GM21723 (cell line): ENCODE measurements at regions not wholly inside any gene's neighbourhood (a gene's known extent, or its start where the extent isn't known, plus 50 kb on each side); places are given as distances from the start of the nearest gene placed in this dataset.
A peak's percentile ranks its signal among the peaks of the same experiment; 100 is the strongest.

Source experiments
- ATAC-seq: cut with Tn5 transposase; IDR thresholded peaks from one replicate; pipeline ENCODE4 v1.9.1; 2021; ENCODE audit warnings: mild to moderate bottlenecking, moderate library complexity; ENCODE audit not compliant: unreplicated experiment

DNA sequence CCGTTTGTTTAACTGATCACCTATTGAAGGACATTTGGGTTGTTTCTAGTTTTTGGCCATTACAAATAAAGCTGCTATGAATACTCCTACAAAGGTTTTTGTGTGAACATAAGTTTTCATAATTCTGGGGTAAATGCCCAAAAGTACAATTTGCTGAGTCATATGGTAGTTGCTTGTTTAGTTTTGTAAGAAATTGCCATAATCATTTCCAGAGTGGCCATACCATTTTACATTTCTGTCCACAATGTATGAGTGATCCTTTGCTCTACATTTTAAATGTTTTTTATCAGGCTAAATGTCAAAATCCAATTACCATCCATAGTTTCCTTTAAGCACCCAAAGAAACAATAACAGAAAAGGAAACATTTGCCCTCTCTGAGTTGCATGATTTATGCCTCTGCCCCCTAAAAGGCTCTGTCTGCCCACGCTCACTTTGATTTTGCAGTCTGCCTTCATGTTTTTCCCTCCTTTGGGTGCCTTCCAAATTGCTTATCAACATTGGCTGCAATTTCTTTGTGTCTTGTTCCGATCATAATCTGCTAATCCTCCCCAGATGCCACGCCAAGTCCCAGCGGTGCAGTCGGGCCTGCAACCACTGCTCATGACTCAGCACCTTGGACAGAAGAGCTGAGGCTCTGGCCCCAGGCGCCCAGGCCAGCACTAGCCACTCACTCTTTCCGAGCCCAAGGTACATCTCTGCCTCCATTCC lies 339.2 kb downstream of the PIK3R1 start:
- no peak for ATAC-seq

DNA sequence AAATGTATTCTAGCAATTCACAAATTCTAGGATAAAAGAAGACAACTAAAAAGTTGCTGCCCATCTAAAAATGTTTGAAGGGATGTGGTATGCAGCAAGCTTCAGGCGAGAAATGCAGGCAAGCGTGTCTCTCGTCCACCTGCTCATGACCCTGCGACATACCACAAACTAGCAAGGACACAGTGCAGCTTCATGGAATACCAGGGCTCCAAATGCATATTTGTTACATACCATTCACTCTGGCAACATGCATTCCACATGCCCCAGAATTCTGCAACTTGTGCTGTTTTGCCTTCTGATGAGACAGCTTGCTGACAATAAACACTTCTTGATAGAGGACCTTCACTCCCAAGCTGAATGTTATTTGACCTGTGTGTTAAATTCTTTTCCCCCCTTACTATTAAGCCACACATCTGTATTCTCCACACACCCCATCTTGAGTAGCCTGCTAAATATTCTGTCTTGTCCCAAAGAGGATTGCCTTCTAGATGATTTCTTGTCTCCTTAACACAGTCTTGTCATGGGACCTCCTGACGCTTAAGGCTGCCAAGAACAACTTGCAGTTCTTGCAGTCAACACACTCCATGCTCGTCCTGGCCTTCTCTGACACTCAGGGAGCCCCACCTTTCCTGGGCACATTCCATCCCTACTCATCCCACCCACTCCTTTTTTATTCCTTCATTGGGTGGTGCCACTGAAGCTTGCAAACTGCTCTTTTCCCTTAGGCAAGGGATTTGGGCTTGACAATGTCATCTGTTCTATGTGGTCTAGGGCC lies 340.5 kb downstream of the PIK3R1 start:
- ATAC-seq = no peak

- ATAC-seq = no peak
These were observed 341.8 kb downstream of the PIK3R1 start for GRCh38 chr5:68557162-68557936.

DNA sequence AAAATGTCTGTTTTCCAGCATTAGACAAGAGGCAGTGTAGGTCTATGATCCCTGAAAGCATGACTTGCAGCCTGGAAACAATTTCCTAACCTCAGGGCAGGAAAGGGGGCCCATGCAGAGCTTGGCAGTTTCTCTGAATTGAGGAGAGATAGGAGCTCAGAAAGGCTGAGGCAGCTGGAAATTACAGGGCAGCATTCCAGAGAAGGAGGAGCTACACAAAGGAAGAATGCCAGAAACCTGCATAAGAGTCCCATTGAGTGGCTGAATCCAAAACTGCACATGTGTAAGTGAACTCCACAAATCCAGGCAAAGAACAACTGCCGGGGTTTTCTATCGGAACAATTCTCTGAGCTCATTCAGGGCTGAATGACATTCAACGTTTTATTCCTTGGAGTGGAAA lies 346.8 kb downstream of the PIK3R1 start:
- no peak for ATAC-seq

- peak; percentile 76 for ATAC-seq
These were observed 349.9 kb downstream of the PIK3R1 start for GRCh38 chr5:68565427-68565826.

DNA sequence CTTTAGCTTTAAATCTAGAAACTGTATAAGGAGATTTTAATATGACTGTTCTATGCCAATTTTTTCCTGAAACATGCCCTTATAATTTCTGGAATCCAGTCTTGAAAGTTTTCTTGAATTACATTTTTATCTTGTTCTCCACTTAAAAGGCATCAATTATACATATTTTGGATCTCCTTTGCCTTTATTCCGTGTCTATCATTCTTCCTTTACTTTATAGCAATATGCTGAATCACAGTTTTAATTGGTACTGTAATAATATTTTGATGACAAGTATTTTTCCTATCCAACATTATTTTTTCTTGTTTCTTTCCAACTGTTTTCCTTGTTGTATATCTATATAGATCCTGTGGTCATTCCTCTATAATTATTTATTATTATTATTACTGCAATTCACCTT lies 361.2 kb downstream of the PIK3R1 start:
- ATAC-seq = no peak

- no peak for ATAC-seq
These were observed 366.7 kb downstream of the PIK3R1 start for GRCh38 chr5:68582284-68582683.

DNA sequence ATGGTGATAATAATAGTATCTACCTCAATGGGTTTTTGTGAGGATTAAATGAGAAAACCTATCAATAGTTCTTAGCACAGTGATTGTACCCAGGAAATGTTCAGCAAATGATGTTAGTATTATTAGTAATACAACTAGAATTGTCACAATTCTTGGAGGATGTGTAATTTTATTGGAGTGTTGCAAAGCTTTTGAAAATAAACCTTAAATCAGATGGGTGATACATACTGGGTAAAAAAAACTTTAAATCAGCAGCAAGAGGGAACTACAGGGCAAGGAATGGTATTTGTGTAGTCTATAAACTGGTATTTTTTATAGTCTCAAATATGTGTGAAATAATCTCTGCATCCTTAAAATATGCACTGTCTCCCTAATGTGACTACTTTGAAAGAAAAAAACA lies 371.6 kb downstream of the PIK3R1 start:
- no peak for ATAC-seq

GRCh38 chr5:68591850-68592249 lies 376.3 kb downstream of the PIK3R1 start:
- no peak for ATAC-seq

DNA sequence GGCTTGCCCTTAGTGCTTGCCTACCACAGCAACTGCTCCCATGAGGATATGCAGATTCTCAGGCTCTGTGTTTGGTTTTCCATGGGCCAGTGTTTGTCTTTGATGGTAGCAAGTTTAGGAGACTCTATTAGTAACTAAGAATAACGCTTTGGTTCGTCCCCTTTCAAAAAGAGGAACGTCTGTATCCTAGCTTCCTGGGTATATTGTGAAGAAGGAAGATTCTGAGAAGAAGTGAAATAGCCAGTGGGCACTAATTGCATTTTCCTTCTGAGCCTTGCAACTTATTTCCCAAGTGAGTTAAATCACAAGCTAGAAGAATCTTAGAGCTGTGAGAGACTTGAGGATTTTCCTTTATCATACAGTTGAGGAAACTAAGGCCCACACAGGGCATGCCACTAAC lies 376.8 kb downstream of the PIK3R1 start:
- no peak for ATAC-seq

- ATAC-seq = no peak
These were observed 377.7 kb downstream of the PIK3R1 start for GRCh38 chr5:68593211-68593671.

DNA sequence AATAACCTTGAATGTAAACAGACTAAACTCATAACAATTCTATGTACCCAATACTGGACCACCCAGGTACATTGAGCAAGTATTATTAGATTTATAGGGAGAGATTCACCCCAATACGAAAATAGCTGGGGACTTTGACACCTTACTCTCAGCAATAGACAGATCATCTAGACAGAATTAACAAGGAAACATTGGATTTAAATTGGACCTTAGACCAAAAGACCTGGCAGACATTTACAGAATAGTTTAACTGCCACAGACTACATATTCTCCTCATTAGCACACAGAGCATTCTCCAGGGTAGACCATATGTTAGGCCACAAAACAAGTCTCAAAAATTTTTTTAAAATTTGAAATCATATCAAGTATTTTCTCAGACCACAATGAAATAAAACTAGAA lies 397.4 kb downstream of the PIK3R1 start:
- ATAC-seq = no peak

GRCh38 chr5:68618501-68618900 lies 402.9 kb downstream of the PIK3R1 start:
- no peak for ATAC-seq

DNA sequence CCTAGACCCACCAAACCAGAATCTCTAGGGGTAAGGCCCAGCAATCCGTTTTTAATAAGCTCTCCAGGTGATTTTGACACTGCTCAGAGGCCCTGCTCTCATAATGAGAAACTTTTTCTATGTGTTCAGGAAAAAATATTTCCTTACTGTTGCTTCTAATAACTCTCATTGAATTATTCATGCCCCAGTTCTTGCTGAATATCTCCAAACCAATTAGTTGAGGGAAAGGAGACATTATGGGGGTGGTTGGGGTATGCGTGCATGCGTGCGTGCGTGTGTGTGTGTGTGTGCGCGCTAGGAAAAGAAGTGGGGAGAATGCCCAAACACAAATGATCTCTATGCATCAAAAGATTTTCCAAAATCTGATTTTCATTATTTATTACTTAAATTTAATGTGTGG lies 411.4 kb downstream of the PIK3R1 start:
- no peak for ATAC-seq

DNA sequence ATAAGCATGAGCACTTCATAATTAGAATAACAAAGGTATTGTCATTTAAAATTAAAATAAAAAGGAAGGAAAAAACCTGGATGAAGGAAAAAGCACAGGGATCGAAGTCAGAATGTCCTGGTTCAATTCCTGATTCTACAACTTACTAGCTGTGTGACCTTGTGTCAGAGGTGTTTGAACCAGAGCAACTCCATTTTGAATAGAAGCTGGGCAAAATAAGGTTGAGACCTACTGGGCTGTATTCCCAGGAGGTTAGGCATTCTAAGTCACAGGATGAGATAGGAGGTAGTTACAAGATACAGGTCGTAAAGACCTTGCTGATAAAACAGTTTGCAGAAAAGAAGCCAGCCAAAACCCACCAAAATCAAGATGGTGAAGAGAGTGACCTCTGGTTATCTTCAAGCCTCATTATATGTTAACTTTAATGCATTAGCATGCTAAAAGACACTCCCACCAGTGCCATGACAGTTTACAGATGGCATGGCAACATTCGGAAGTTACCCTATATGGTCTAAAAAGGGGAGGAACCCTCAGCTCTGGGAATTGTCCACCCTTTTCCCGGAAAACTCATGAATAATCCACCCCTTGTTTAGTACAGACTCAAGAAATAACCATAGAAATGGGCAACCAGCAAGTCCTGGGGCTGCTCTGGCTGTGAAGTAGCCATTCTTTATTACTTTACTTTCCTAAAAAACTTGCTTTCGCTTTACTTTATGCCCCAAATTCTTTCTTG lies 412.7 kb downstream of the PIK3R1 start:
- no peak for ATAC-seq

GRCh38 chr5:68630354-68630753 lies 414.8 kb downstream of the PIK3R1 start:
- ATAC-seq = no peak

GRCh38 chr5:68631884-68632283 lies 416.3 kb downstream of the PIK3R1 start:
- no peak for ATAC-seq

DNA sequence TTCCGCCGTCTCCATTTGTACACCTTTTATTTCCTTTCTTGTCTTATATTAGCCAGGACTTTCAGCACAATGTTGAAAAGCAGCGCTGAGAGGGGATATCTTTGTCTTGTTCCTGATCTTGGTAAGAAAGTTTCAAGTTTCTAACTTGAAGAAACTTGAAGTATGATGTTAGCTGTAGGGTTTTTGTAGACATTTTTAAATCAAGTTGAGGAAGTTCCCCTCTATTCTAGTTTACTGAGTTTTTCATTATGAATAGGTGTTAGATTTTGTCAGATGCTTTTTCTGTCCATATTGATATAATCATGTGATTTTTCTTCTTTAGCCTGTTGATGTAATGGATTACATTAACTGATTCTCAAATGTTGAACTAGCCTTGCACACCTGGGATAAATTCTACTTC lies 425.7 kb downstream of the PIK3R1 start:
- ATAC-seq = peak; percentile 60

DNA sequence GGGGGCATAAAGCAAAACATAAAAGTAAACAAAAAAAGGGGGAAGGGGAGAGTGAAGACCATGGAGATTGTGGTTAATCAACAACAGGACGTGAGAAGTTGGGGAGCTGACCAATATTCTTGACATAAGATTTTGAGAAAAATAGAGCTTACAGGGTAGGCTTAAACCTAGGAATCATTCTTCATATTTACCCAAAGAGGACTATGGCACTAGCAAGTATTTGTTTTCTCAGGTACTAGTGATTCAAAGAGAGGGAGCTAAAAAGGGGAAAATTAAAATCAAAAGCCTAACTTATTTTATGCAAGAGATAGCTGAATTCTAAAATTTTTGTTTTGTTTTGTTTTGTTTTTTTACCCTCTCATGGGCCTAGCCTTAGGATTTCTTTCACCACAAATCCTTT lies 427.5 kb downstream of the PIK3R1 start:
- no peak for ATAC-seq

GRCh38 chr5:68644971-68645370 lies 429.4 kb downstream of the PIK3R1 start:
- peak; percentile 95 for ATAC-seq

DNA sequence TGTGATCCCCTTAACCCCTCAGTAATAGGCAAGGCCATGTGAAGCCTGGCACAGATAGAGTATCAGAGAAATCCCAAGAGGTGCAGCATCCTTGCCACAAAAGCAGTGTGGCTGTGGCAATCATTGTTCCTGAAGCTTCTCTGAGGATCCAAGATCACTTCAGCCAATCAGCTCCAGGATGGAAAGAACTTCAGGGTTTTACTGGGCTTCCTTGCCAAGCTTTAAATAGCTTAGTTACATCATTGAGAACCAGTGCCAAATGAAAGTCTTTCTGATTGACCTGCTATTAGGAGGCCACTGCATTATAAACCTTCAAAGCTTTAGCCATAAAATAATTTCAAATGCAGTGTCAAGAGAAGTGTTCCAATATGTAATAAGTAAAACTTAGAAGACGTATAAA lies 430.6 kb downstream of the PIK3R1 start:
- ATAC-seq = no peak
